Colon (tissue), 2 donors: ENCODE measurements at regions not wholly inside any gene's neighbourhood (a gene's known extent, or its start where the extent isn't known, plus 50 kb on each side); places are given as distances from the start of the nearest gene placed in this dataset.
"Not testable (repeated sequence)": the region's sequence is repeated elsewhere in the genome, so short reads cannot be mapped to it uniquely, and the experiment has no call there.

Experiments
- FAIRE-seq: peaks from 2 replicates; lab custom pipeline; 2012; peaks lifted over from hg19 to GRCh38; lab: Jason Lieb, UNC
- donor health status: control.
- donor health status: control.

DNA sequence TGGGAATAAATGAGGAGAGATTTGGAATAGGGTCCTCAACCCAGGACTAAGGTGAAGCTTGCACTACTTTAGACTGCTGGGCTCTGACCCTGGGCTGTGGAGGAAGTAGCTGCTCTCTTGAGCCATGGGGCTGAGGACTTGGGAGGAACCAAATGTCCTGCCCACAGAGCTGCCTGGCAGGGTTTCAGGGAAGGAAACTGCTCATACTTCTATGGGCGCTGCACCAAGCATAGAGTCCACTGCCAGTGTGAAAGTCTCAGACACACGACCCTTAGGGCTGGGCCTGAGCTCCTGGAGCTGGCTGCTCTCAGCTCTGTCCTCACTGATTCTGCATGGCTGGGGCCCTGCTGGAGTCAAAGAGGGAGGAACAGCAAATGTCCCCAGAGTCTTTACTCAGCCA is 461.7 kb downstream of the RPIA start:
- FAIRE-seq = not testable (repeated sequence)

DNA sequence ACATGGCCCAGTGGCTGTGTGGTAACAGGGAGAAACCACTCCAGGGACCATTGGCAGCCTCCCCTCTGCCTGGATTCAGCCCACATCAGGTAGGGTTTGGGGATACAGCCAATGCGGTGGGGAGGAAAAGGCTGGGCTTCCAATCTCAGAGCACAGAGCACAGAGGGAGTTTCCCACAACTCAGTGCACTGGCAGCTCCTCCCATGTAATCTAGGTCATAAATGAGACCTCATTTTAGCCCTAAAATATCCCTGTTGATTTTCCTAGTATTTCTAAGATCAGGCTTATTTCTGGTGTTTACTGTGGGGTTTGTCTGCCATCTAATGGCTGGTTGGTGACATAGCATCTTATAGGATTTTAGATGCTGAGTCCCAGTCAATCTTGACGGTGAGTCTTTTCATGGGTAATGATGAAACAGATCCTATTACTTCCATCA is 462.8 kb downstream of the RPIA start:
- FAIRE-seq = not testable (repeated sequence)

DNA sequence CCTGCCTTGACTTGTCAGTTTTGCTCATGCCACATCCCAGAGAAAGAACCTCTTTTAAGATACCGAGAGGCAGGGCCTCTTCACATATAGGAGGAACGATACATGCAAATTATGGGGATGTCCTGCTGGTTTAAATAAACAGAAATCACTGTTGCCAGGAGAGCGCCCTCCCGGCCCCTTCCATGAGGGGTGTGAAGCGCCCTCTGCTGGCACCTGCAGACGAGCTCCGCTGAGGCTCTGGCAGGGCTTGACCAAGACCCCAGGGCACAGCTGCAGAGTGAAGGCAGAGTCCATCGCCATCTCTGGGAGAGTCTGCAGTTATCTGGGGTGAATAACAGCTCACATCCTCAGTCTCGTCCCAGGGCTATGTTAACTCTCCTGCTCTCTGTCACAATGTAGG is 468.8 kb downstream of the RPIA start:
- not testable (repeated sequence) for FAIRE-seq

DNA sequence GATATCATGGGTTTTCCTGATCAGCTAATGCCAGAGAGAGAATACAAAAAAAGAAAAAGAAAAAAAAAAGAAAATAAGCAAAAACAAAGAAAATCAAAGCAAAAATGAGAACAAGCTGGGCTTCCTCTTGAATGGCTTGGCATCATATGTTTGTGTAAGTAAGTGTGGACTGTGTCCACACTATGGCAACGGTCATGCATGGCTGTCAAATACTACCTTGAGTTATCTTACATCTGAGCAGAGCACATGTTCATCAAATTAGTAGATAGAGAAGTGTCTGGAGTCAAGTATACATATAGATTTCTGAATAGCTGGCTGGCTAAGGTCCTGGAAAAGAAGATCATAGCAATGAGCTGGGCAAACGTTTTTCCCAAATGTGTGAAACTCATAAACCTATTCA is 470.2 kb downstream of the RPIA start:
- FAIRE-seq = not testable (repeated sequence)

DNA sequence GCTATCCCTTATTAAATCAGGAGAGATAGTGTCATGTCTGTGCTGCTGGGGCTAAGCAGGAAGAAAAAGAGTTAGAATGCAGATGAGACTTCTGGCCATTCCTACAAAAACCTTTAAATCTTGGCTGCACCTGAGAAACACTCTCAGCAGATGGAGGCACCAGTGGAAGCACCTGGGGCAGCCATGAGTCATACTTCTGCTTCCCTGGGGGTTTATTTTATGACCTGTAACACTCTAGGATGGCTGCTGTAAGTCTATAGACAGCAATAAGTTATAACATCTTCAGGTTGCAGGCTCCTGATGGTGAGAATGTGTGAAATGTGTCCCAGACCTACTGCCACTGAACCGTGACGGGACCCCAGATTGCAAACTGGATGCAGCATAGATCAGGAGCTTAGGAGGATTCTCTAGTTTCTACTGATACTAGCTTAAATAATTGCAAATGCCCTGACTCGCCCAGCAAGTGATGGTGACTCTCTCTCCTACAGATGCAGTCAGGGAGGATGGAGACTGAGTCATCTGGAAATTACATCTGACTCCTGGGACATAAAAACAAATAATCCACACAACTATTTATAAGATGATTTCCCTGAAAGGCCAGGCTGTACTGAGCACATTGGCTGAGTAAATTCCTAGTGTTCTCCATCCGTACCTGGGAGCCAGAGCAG is 479.2 kb downstream of the RPIA start:
- not testable (repeated sequence) for FAIRE-seq

DNA sequence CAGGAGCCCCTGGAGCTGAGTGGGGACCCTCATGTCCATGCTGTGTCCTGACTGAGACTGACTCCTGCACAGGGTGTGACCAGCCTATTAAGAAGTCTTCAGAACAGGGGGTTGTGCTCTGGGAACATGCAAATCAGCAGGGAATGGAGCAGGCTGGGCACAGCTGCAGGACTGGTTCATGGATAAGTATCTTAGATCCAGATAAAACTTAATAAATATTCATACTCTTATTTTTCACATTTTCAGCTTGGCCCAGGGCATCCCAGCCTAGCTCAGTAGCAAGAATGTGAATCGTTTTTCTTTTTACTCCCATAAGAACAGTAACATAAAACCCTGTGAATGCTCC is 479.7 kb downstream of the RPIA start:
- not testable (repeated sequence) for FAIRE-seq

DNA sequence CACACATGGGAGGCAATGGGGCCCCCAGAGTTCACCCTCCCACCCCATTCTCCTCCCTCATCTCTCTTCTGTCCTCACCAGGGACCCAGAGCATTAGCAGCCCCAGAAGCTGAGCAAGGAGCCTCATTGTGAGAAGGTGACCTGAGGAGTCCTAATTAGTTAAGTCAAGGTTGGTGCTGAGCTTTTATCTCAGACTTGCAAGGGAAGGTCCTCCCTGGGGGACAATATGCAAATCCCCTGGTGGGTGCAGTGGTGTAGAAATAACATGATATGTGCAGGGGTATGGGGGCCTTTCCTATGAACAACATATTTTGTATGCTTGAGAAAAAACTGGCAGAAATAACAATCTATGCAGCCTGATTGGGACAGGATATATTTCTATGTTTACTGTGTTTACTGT is 485.5 kb downstream of the RPIA start:
- not testable (repeated sequence) for FAIRE-seq

DNA sequence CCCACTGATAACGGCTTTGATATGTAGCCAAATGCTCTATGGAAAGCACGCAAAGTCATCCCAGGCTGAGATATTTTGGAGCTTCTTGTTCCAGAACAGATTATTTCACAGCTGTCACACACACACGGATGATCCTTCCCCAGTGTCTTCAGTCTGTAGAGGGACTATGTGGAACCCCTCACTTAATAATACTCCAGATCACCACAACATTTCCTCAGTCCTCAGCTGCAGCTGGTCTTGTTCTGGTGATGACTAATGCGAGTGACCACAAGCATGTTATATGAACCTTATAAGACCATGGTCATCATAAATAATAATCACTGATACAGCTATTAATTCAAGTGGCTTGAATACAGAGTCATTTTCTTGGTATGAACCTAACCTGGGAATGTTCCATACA is 490.7 kb downstream of the RPIA start:
- not testable (repeated sequence) for FAIRE-seq

DNA sequence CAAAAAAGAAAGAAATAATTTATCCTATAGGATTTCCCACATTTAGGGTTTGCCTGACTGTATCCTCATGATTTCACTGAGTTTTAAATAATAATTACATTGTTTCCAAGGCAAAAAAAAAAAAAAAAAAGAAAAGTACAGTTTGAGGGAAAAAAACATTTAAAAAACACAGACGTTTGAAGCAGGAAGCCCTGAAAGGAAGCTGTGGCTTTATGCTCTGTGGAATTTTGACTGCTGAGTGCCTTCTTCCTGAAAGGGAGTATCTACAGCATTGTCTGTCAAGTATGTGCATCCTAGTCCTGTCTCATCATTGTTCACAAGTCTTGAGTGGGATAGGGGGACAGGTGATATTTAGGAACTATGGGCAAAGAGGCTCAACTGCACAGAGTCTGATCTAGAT is 493.3 kb downstream of the RPIA start:
- not testable (repeated sequence) for FAIRE-seq

DNA sequence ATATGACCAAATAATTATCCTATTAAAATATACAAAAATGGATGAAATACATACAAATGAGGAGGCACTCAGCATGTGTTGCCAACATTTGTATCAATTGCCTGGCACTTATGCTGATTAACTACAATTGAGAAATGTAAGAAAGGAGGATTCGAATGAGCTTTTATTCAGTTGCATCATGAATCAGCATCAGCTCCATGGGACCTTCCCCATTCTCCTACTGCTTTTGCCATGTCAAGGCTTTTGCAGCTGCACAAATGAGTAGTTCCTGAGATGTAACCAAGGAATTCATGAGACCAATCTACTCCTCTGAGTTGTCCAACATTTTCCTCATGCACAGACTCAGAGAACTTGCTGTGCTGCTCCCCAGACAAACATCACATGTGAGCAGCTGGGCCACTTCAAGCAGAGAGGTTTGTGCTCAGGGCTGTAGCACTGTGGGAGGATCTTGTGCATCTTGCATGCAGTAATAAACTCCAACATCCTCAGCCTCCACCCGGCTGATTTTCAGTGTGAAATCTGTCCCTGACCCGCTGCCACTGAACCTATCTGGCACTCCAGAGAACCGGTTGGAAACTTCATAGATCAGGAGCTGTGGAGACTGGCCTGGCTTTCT is 504.3 kb downstream of the RPIA start:
- FAIRE-seq = not testable (repeated sequence)

DNA sequence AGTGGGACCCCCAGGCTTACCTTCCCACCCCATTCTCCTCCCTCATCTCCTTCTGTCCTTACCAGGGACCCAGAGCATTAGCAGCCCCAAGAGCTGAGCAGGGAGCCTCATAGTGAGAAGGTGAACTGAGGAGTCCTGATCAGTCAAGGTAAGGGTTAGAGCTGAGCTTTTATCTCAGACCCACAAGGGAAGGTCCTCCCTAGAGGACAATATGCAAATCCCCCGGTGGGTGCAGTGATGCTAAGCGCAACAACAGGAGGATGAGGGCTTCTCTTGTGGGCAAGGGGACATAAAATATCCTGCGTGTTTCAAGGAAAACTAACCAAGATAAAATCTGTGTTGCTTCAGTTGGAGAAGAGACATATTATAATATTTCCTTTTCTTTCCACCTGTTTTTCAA is 505.2 kb downstream of the RPIA start:
- FAIRE-seq = not testable (repeated sequence)

DNA sequence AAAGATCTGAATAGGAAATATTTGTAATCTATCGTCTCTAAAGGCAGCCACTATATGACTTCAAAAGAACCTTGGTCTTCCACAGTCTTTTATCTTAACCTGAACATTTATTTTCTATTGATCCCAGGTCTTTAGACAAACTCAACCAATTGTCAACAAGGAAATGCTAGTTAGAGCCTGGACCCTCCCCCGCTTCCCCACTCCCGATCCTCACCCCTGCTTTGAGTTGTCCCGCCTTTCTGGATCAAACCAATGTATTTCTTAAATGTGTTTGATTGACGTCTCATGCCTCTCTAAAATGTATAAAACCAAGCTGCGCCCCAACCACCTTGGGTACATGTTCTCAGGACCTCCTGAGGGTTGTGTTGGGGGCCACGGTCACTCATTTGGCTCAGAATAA is 506.6 kb downstream of the RPIA start:
- not testable (repeated sequence) for FAIRE-seq

DNA sequence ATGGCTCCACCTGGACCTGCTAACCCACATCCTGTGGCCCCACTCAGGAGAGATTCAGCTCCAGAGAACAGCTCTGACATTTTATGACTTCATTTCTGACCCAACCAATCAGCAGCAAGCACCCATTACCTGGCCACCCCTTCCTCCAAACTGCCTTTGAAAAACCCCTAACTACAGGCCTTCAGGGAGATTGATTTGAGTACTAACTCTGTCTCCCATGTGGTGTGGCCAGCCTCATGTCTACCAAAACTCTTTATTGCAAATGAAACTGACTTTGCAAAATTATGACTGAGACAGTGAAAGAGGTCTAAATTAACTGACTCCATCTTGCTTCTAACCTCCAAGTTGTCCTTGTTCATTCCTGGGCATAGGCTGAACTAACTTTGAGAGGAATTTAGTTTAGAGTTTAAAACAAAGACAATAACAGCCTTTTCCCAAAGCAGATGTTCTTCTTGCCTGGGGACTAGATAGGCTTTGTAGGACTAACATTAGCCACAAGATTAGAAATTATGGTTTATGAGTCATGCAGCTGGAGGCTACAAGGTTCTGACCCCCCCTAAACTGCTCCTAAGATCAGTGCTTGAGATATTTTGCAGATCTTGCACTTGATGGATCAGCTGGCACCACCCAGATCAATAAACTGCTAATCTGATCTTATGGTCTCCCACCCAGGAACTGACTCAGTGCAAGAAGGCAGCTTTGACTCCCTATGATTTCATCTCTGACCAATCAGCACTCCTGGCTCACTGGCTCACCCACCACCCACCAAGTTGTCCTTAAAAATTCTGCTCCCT is 508.2 kb downstream of the RPIA start:
- not testable (repeated sequence) for FAIRE-seq

DNA sequence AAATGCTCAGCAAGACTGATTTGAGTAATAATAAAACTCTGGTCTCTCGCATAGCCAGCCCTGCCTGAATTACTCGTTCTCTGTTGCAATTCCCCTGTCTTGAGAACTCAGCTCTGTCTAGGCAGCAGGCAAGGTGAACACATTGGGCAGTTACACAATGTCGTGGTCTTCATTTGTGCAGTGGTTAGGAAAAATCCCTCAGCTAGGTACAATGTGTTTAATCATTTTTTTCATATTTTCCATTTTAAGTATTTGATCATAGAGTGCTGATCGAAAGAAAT is 508.7 kb downstream of the RPIA start:
- FAIRE-seq = not testable (repeated sequence)

DNA sequence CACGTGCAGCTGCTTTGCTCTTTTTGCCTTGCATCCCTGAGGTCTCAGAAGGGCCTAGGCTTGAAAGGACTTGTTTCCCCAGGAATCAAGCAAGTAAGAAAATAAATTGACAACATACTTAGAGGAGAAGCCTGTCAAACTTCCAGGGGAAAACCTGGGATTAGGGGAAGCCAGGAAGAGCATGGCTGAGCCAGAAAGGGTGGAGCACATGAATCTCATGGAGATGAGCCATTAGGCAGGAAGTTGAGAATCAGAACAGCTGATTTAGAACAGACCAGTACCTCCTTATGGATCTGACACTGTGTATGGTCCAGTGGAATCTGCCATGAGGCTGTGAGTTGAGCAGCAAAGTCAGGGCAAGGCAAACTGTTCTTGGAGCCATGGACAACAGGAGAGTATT is 511.0 kb downstream of the RPIA start:
- FAIRE-seq = not testable (repeated sequence)

DNA sequence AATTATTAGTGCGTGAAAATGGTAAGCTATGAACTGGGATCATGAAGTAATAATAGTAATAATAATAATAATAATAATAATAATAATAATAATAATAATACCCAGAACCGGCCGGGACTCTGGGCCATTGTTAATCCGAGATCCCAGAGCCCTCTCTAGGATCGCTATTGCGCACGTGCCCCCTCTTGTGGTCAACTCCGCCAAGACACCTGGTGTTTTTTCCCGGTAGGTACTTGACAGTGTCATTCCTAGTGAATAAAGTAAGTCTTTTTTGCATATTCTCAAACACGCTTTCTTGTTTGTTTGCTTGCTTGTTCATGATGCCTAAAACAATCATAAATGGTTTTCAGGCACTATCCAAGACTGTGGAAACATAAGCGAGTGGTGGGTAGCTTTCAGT is 513.7 kb downstream of the RPIA start:
- not testable (repeated sequence) for FAIRE-seq

DNA sequence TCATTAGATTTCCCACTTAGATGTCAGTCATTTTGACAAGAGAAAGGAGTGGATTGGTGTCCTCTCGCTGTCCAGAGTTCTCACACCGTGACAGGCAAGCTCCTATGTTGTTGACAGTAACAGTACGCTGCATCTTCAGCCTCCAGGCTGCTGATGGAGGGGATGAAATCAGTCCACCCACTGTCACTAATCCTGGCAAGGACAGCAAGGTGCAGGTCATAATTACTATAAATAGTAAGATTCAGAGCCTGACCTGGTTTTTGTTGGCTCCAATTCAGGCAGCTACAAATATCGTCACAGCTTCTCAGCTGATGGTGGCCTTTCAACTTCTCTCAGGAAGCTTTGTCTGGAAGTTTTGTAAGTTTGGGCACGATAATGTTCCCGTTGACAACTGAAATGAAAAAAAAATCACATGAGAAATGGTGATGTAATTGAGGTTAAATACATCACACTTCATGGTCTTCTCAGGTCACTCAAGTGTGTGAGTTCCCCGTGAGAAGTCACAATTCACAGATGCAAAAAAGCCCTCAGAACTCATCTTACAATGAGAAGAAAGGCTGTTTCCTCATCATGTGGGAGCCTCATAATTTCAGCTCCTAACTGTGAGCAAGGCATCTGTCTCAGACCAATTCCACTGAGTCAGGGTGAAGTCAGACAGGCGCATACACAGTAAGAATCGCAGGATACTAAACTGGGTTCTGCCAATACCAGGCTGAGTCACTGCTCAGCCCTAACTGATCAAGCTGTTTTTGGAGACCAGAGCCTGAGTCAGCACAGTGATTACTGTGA is 516.9 kb downstream of the RPIA start:
- not testable (repeated sequence) for FAIRE-seq

DNA sequence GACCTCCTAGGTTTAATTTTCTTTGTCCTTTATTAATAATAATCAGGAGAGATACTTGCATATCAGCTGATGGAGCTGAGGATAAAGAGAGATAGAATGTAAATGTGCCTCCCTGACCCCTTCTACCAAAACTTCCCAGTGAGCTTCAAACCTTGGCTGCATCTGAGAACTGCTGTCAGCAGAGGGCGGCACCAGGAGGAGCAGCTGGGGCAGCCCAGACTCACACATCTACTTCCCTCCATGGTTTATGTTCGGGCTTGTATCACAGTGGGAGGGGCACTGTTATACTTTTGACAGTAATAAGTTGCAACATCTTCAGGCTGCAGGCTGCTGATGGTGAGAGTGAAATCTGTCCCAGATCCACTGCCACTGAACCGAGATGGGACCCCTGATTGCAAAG is 521.7 kb downstream of the RPIA start:
- not testable (repeated sequence) for FAIRE-seq

DNA sequence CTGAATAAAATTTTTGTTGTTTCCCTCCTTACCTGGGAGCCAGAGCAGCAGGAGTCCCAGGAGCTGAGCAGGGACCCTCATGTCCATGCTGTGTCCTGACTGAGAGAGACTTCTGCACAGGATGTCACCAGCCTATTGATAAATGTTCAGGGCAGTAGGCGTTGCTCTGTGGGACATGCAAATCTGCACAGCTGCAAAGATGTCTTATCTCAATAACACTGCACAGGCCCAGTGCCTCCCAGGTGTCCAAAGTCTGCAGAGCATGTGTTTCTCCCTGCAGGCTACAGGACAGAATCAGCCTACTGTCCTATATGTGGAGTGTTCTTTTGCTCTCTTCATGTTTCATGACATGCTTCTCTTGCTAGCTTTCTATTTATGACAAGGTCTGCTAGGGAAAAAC is 522.3 kb downstream of the RPIA start:
- not testable (repeated sequence) for FAIRE-seq

DNA sequence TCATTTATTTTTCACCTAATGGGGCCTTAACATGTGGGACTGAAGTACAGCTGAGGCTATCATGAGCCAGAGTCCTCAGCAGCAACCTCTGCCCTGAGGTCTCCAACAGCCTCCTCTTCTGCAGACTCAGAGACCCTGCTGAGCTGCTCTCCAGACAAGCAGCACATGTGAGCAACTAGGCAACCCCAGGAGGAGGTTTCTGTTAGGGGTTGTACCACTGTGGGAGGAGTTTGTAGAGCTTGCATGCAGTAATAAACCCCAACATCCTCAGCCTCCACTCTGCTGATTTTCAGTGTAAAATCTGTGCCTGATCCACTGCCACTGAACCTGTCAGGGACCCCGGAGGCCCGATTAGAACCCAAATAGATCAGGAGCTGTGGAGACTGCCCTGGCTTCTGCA is 530.0 kb downstream of the RPIA start:
- not testable (repeated sequence) for FAIRE-seq

DNA sequence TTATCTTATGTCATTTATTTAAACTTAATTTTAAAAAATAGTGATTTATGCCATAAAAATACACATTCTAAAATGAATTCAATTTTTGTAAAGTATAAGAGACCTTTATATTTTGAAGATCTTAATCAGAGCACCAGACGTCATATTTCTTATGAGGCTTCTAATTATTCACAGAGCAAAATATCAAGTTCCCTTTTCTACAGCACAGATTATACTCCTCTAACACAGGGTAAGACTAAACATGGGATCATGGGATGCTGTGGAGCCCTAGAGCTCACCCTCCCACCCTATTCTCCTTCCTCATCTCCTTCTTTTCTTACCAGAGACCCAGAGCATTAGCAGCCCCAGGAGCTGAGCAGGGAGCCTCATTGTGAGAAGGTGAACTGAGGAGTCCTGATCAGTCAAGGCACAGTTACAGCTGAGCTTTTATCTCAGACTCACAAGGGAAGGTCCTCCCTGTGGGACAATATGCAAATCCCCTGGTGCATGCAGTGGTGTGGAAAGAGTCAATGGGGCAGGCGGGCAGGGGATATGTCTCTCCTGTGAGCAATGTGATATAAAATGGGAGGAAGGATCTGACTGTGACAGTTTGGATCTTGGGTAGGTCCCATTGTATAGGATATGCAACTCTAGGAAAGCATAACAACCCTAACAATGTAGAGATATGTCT is 530.7 kb downstream of the RPIA start:
- not testable (repeated sequence) for FAIRE-seq

DNA sequence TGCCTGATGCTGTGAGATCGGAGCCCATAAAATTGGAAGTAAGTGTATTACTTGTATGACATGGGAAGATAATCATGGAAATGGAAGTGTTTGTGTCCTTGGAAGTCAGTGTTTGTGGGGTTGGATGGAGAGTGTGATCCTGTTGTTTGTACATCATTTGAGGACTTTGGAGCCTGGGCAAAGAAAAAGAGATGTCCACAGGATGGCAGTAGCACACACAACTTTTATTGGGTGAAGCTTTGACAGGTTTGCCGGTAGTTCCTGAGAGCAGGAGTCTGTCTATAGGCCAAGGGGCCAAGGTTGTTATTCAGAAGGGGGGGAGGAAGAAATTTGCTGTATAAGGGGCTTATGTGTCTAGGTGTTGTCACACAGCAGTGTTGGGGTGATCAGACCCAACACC is 533.3 kb downstream of the RPIA start:
- FAIRE-seq = not testable (repeated sequence)
